HG03103 (cell line): ENCODE measurements at regions not wholly inside any gene's neighbourhood (a gene's known extent, or its start where the extent isn't known, plus 50 kb on each side); places are given as distances from the start of the nearest gene placed in this dataset.

ENCODE experiments used
- ATAC-seq: cut with Tn5 transposase; IDR thresholded peaks from one replicate; pipeline ENCODE4 v1.9.1; 2021; ENCODE audit warnings: low read depth; ENCODE audit not compliant: unreplicated experiment

- ATAC-seq: no peak
Observed at GRCh38 chr22:48141301-48141700, 1378.9 kb downstream of the TBC1D22A start.

- ATAC-seq: no peak
Observed at GRCh38 chr22:48140261-48140813, 1377.9 kb downstream of the TBC1D22A start.

- ATAC-seq: no peak
Observed at GRCh38 chr22:48139776-48140175, 1377.3 kb downstream of the TBC1D22A start.

- ATAC-seq: no peak
Observed at GRCh38 chr22:48138855-48139254, 1376.4 kb downstream of the TBC1D22A start.

GRCh38 chr22:48138427-48138826, 1376.0 kb downstream of the TBC1D22A start:
- ATAC-seq: no peak

- ATAC-seq: no peak
Observed at GRCh38 chr22:48137640-48138039, 1375.2 kb downstream of the TBC1D22A start.

GRCh38 chr22:48135592-48135991, 1373.1 kb downstream of the TBC1D22A start:
- ATAC-seq: no peak

- ATAC-seq: no peak
Observed at GRCh38 chr22:48125416-48125815, 1363.0 kb downstream of the TBC1D22A start.

- ATAC-seq: no peak
Observed at GRCh38 chr22:48121984-48122383, 1359.5 kb downstream of the TBC1D22A start.

GRCh38 chr22:48118654-48119053, 1356.2 kb downstream of the TBC1D22A start:
- no peak for ATAC-seq

GRCh38 chr22:48116871-48117270, 1354.4 kb downstream of the TBC1D22A start:
- ATAC-seq: no peak

GRCh38 chr22:48112687-48113521, 1350.5 kb downstream of the TBC1D22A start:
- ATAC-seq: no peak

GRCh38 chr22:48106715-48107259, 1344.3 kb downstream of the TBC1D22A start:
- ATAC-seq: no peak

- no peak for ATAC-seq
Observed at GRCh38 chr22:48106215-48106614, 1343.8 kb downstream of the TBC1D22A start.

GRCh38 chr22:48105259-48105658, 1342.8 kb downstream of the TBC1D22A start:
- ATAC-seq: no peak

- no peak for ATAC-seq
Observed at GRCh38 chr22:48104766-48105165, 1342.3 kb downstream of the TBC1D22A start.

GRCh38 chr22:48104102-48104738, 1341.8 kb downstream of the TBC1D22A start:
- ATAC-seq: no peak

- no peak for ATAC-seq
Observed at GRCh38 chr22:48103126-48103875, 1340.9 kb downstream of the TBC1D22A start.

GRCh38 chr22:48102581-48102980, 1340.1 kb downstream of the TBC1D22A start:
- no peak for ATAC-seq

GRCh38 chr22:48101704-48102103, 1339.3 kb downstream of the TBC1D22A start:
- ATAC-seq: no peak
